Sciatic nerve (tissue), 2 donors: ENCODE measurements at regions not wholly inside any gene's neighbourhood (a gene's known extent, or its start where the extent isn't known, plus 50 kb on each side); places are given as distances from the start of the nearest gene placed in this dataset.
A peak's percentile ranks its signal among the peaks of the same experiment; 100 is the strongest.
"Not testable (repeated sequence)": the region's sequence is repeated elsewhere in the genome, so short reads cannot be mapped to it uniquely, and the experiment has no call there.

Experiments used
- ATAC-seq: fragments of 200-7000 bp; cut with Tn5 transposase; one replicate; pipeline ENCODE4 v1.9.1; 2020; ENCODE audit warnings: mild to moderate bottlenecking, moderate library complexity
- DNase-seq: peaks from one replicate; pipeline ENCODE4 v3.0.0-alpha.2; 2020; ENCODE audit warnings: low spot score
- intact Hi-C: fragments of 100-400 bp; cut with DNase I; formaldehyde crosslinking; loops from one replicate; pipeline ENCODE4 v1.14.2; 2022
- donor health status: DM: no; HTN: no; CAD: no.
- donor health status: DM: no; HTN: no; CAD: no.

GRCh38 chr11:87719326-87720073, 455.7 kb downstream of the RAB38 start:
- DNase-seq: no peak
- intact Hi-C loops: no loop called here
- ATAC-seq: no peak

DNA sequence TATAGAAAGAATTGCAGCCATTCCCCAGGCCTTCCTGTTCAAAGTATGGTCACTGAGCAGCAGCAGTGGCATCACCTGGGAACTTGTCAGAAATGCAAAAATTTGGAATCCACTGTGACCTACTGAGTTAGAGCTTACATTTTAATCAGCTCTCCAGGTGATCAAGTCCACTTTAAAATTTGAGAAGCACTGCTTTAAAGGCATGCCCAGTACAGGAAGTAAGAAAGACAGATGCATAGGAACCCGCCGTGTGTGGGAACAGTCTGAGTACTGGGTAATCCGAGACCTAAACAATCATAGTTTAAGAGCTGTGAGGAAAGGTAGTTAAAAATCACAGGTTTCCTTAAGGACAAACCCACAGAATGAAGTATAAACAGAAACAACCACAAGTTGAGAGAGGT, 462.4 kb downstream of the RAB38 start:
- intact Hi-C loops: no loop called here
- ATAC-seq: no peak
- no peak for DNase-seq

DNA sequence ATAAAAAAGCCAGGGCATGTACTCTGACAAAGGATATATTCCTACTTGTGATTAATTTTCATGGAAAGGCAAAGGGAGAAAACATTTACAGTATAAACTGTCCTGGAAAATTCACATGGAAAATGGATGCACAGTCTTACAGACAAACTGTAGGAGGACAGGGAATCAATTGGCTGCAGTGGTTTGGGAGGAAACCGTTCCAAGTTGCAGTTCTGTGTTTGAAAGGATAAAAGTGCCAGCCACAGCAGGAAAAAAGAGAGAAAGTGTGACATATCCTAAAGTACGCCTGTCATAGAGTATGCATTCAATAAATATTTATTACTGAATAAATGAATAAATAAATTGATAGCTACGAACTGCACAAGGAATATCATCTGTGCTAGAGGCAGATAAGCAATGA, 462.9 kb downstream of the RAB38 start:
- ATAC-seq (no peak), DNase-seq (no peak)
- intact Hi-C loops: no loop called here

- ATAC-seq, intact Hi-C loops, DNase-seq: not testable (repeated sequence)
These were observed 471.7 kb downstream of the RAB38 start for GRCh38 chr11:87703589-87703988.

- intact Hi-C loops: no loop called here
- DNase-seq: no peak
- ATAC-seq: no peak
These were observed 499.2 kb downstream of the RAB38 start for GRCh38 chr11:87675993-87676392.

GRCh38 chr11:87666730-87667129, 508.5 kb downstream of the RAB38 start:
- no peak for ATAC-seq
- intact Hi-C loops: no loop called here

DNA sequence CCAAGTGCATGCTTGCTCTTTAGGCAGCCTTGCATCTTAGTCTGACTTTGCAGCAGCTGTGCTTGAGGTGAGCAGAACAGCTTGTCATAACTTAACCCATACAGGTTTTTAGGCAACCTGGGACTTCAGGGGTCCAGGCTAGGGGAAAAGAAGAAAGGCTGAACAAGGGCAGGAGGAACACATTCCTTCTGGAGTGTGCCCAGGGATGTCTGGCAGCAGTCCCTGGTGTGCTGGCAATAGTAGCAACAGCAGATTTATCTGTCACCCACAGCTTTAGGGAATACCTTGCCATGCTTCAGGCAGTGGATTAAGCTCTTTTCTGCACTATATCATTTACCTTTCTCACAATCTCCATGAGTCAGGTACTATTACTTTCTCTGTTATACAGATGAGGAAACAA, 513.0 kb downstream of the RAB38 start:
- DNase-seq (no peak), ATAC-seq (no peak)
- intact Hi-C loops: no loop called here

More at GRCh38 chr11:87666730-87667129, 508.5 kb downstream of the RAB38 start:
- no peak for DNase-seq

DNA sequence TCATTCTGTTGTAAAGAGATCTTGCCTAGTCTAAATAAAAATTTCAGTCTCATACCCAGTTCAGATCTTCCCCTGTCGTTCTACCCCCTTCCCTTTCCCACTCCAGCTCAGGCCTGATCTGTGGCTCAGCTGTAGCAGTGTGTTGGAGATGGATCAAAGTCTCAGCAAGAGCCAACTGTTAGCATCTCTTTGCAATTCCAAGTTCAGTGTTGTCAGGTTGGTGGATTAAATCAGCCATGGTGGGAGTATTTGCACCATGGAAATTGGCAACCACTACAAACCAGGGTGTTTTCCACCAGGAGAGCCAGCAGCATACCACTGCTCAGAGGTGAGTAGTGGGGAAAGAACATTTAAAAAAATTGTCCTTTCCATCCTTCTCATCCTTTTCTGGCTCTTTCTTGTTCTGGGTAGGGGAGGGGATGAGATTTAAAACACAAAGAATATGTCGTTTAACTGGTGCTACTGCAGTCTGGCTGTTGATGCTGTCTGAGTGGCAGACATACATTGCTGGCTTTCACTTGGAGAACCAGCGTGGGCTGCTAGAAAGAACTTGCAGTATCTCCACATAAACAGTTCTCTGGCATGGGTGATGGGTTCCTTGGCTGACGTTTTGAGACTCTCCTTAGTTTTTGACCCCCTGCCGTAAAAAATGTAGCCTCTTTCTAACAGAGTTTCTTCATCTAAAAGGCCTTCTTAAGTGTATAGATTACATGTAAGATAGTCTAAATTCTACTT, 514.1 kb downstream of the RAB38 start:
- intact Hi-C loops: no loop called here
- no peak for ATAC-seq
- no peak for DNase-seq

DNA sequence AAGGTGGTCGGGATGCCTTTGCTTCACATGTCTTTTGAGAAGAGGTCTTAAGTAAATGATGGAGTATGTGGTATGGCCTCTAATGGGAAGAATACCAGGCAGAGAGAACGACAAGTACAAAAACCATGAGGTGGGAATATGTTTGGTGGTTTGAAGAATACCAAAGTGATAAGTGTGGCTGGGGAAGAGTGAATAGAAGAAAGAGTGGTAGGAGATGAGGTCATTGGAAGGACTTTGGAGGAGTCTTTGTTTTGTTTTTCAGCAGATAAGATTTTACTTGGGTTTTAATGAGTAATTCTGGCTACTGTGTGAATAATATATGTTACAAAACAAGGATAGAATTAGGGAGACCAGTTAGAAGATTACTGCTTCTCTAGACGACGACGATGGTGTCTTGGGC, 515.4 kb downstream of the RAB38 start:
- intact Hi-C loops: no loop called here
- no peak for DNase-seq
- ATAC-seq: no peak

- intact Hi-C loops: no loop called here
- DNase-seq (no peak), ATAC-seq (no peak)
These were observed 529.6 kb downstream of the RAB38 start for GRCh38 chr11:87645626-87646025.

- ATAC-seq (no peak), DNase-seq (no peak)
- intact Hi-C loops: no loop called here
These were observed 535.4 kb downstream of the RAB38 start for GRCh38 chr11:87639753-87640364.

DNA sequence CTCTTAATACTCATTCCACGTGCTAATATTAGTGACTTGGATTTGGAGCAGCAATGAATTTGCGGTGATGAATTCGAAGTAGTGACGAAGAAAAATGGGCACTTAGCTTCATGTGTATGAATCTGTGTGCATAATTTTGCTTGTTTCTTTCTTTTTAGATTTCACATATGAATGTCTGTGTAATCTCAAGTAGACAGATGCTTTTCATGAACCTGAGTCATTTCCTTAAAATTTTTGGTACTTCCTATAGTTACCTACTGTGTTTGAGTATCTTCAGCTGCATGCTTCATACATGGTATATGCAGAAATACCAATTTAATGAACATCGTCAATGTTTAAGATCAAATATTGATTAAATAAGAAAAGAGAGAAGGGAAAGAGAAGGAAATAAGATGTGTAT, 540.2 kb downstream of the RAB38 start:
- no peak for DNase-seq
- intact Hi-C loops: no loop called here
- no peak for ATAC-seq

- ATAC-seq (no peak), DNase-seq (no peak)
- intact Hi-C loops: no loop called here
These were observed 540.9 kb downstream of the RAB38 start for GRCh38 chr11:87634331-87634730.

DNA sequence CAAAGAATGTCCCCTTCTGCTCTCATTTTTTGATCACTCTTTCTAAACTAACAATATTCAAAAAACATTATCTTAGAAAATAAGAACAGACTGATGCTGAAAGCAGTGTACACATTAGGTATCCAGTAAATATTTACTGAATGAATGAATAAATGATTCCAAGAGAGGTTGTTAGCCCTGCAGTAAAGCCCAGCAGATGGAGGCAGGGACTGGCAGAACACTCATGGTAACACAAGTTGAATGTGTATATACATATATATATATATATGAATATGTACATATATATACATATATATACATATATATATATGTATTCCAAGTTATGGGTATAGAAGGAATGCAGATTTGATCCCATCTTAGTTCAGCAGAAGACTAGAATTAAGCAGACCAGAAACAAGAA, 546.3 kb downstream of the RAB38 start:
- ATAC-seq: no peak
- no peak for DNase-seq
- intact Hi-C loops: no loop called here

DNA sequence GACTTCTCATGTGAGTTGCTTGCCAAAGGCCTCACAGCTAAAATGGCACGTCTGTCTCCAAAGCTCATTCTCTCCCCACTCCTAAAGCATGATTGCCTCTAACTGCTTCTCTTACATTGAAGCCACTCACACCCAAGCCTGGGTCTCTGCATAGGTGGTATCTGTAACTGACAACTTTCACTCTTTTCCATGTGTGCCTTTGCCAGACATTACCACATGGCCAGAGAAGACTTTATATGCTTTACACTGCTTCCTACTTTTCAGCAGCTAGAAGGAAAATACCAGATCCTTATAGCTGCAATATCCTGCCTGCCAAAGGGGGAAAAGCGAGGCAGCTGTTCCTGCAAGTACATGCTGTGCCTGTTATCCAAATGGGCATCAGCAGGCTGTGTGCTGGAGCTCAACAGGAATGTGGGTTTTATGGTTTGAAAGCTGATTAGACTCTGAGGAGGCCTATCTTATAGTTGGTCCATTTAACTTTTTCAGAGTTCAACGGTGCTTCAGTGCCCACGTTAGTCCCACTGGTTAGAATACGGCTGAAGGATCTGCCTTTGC, 547.1 kb downstream of the RAB38 start:
- intact Hi-C loops: no loop called here

GRCh38 chr11:87623531-87624365, 551.5 kb downstream of the RAB38 start:
- intact Hi-C loops: not testable (repeated sequence)

More for the DNA sequence above, 547.1 kb downstream of the RAB38 start:
- DNase-seq (no peak), ATAC-seq (no peak)

DNA sequence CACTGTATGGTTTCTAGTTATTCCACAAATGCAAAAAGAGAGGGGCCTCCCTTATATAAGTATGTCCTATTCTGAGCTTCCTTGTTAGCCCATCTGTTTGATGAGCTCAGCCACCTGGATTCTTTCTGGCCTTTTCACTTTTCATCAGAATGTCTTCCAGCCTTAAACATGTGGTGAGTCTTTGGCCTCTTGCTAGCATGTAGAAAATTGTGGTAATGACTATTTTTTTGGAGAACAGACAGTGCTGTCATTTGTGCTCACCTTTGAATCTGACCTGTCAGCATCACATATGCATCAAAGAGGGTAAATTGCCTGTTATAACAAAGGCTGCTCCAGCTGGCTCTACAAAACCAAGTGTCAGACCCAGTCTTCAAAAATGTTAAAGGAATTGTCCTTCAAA, 558.7 kb downstream of the RAB38 start:
- DNase-seq (no peak), ATAC-seq (no peak)
- intact Hi-C loops: no loop called here

More at GRCh38 chr11:87623531-87624365, 551.5 kb downstream of the RAB38 start:
- DNase-seq, ATAC-seq: not testable (repeated sequence)

- ATAC-seq: no peak
- intact Hi-C loops: no loop called here
- no peak for DNase-seq
These were observed 566.6 kb downstream of the TMEM135 start for GRCh38 chr11:87604350-87604749.

- ATAC-seq (peak; percentile 24), DNase-seq (no peak)
- intact Hi-C loops: no loop called here
These were observed 566.2 kb downstream of the TMEM135 start for GRCh38 chr11:87603887-87604286.
